Endothelial cell (in vitro differentiated cells): ENCODE measurements at regions not wholly inside any gene's neighbourhood (a gene's known extent, or its start where the extent isn't known, plus 50 kb on each side); places are given as distances from the start of the nearest gene placed in this dataset.
"Not testable (repeated sequence)": the region's sequence is repeated elsewhere in the genome, so short reads cannot be mapped to it uniquely, and the experiment has no call there.

Experiments
- DNase-seq: peaks from one replicate; pipeline ENCODE4 v3.0.0; 2021; ENCODE audit warnings: low spot score
- H3K27ac Mint-ChIP-seq: one replicate; pipeline ENCODE4 v1.8.0; 2021; ENCODE audit warnings: mixed read lengths, inconsistent platforms; ENCODE audit not compliant: unreplicated experiment
- H3K27me3 Mint-ChIP-seq: one replicate; pipeline ENCODE4 v1.8.0; 2021; ENCODE audit warnings: mild to moderate bottlenecking, moderate library complexity, mixed read lengths, inconsistent platforms; ENCODE audit not compliant: unreplicated experiment
- H3K36me3 Mint-ChIP-seq: one replicate; pipeline ENCODE4 v1.8.0; 2021; ENCODE audit warnings: mild to moderate bottlenecking, low read depth, mixed read lengths, inconsistent platforms; ENCODE audit not compliant: unreplicated experiment
- H3K4me1 Mint-ChIP-seq: one replicate; pipeline ENCODE4 v1.8.0; 2021; ENCODE audit warnings: mild to moderate bottlenecking, mixed read lengths, inconsistent platforms; ENCODE audit not compliant: unreplicated experiment
- H3K4me3 Mint-ChIP-seq: one replicate; pipeline ENCODE4 v1.8.0; 2021; ENCODE audit warnings: mild to moderate bottlenecking, mixed read lengths, inconsistent platforms; ENCODE audit not compliant: unreplicated experiment
- H3K9me3 Mint-ChIP-seq: one replicate; pipeline ENCODE4 v1.8.0; 2021; ENCODE audit warnings: mixed read lengths, inconsistent platforms; ENCODE audit not compliant: unreplicated experiment
- TF ChIP-seq, protein P1 (sequence below): fragments of 200-600 bp; sonication (generic); IDR thresholded peaks from one replicate; pipeline ENCODE4 v1.5.0; 2021; ENCODE audit warnings: antibody characterized with exemption; ENCODE audit not compliant: unreplicated experiment

DNA sequence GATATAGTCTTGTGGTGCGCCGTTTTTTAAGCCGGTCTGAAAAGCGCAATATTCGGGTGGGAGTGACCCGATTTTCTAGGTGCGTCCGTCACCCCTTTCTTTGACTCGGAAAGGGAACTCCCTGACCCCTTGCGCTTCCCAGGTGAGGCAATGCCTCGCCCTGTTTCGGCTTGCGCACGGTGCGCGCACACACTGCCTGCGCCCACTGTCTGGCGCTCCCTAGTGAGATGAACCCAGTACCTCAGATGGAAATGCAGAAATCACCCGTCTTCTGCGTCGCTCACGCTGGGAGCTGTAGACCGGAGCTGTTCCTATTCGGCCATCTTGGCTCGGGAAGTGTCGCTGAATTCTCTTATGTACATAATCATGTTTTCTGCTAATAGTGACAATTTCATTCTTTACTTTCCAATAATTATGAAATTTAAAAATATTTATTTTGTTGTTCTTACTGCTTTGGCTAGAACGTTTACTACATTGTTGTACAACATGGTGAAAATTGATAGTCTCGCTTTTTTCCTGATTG is 61.2 kb upstream of the MINDY3 start:
- H3K9me3 Mint-ChIP-seq, H3K36me3 Mint-ChIP-seq, H3K4me1 Mint-ChIP-seq, H3K27ac Mint-ChIP-seq, DNase-seq, H3K27me3 Mint-ChIP-seq, H3K4me3 Mint-ChIP-seq: not testable (repeated sequence)

DNA sequence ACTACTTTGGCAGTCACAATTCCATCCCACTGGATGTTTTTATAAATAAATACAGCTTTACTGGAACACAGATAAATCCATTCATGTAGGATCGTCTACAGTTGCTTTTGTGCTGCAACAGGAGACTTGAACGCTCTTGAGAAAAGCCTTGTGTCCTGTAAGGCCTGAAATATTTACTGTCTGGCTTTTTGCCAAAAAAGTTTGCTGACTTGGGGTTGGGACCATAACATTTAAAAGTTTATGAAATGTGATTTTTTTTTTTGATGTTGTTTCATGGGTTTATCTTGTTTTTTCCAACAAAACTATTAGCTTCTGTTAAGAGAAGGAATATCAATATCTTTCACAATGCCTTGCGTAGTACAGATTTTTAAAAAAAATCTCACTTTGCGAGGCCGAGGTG is 71.1 kb upstream of the MINDY3 start:
- DNase-seq = no peak
- peaks cover 4% of the 10 kb centered on the region for H3K27me3 Mint-ChIP-seq
- TF ChIP-seq, protein P1, sequence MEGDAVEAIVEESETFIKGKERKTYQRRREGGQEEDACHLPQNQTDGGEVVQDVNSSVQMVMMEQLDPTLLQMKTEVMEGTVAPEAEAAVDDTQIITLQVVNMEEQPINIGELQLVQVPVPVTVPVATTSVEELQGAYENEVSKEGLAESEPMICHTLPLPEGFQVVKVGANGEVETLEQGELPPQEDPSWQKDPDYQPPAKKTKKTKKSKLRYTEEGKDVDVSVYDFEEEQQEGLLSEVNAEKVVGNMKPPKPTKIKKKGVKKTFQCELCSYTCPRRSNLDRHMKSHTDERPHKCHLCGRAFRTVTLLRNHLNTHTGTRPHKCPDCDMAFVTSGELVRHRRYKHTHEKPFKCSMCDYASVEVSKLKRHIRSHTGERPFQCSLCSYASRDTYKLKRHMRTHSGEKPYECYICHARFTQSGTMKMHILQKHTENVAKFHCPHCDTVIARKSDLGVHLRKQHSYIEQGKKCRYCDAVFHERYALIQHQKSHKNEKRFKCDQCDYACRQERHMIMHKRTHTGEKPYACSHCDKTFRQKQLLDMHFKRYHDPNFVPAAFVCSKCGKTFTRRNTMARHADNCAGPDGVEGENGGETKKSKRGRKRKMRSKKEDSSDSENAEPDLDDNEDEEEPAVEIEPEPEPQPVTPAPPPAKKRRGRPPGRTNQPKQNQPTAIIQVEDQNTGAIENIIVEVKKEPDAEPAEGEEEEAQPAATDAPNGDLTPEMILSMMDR = no peak
- no peaks in the 10 kb centered on the region for H3K36me3 Mint-ChIP-seq
- H3K4me3 Mint-ChIP-seq = no peak overlapping the region
- no peak overlapping the region for H3K27ac Mint-ChIP-seq
- no peaks in the 10 kb centered on the region for H3K4me1 Mint-ChIP-seq
- H3K9me3 Mint-ChIP-seq = no peaks in the 10 kb centered on the region

DNA sequence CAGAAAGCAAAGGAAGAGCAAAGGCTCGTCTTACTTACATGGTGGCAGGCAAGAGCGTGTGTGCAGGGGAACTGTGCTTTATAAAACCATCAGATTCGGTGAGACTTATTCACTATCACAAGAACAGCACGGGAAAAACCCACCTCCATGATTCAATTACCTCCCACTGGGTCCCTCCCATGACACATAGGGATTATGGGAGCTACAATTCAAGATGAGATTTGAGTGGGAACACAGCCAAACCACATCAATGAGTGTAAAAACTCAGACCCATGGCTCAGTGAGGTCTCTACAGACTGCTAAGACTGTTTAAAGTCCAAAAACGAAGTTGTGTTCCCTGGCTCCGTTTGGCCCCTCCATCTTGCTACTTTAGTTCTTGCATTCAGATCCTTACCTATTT is 79.2 kb upstream of the MINDY3 start:
- not testable (repeated sequence) for H3K4me1 Mint-ChIP-seq, H3K36me3 Mint-ChIP-seq, H3K4me3 Mint-ChIP-seq, H3K27ac Mint-ChIP-seq, H3K27me3 Mint-ChIP-seq, H3K9me3 Mint-ChIP-seq, DNase-seq

DNA sequence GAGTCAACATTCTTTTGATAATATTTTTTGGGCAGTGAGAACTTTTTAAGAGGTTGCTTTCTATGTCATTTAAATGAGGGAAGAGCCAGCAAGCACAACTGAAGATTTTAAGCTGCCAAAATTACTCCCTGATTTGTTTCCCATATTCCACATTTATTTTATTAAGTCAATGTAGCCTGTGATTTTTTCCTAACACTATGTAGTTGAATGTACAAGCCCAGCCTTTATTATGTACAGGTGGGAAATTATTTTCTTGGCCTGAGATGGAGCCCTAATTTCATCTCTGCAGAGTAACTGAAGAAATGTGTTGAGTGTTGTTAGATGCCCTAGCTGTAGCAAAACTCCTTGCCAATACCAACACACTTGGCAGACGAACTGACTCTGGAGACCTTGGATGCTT is 83.1 kb upstream of the MINDY3 start:
- no peaks in the 10 kb centered on the region for H3K27me3 Mint-ChIP-seq
- TF ChIP-seq, protein P1 = no peak
- H3K27ac Mint-ChIP-seq = no peak overlapping the region
- no peaks in the 10 kb centered on the region for H3K4me1 Mint-ChIP-seq
- no peak overlapping the region for H3K4me3 Mint-ChIP-seq
- DNase-seq = no peak
- H3K36me3 Mint-ChIP-seq = no peaks in the 10 kb centered on the region
- H3K9me3 Mint-ChIP-seq = no peaks in the 10 kb centered on the region

DNA sequence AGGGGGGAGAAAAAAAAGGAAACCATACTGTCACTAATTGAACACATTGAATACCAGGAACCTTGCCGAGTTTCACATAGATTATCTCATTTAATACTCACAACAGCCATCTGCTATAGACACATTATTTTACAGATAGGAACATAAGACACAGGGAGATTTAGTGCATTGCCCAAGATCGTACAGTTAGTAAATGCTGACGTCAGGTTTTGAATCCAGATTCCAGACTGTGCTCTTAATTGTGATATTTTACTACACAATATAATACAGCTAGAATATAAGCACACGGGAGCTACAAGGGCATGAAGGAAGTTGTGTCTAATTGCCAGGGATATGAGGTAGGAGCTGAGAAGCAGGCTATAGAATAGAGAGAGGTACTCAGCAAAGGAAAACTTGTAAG is 93.9 kb upstream of the MINDY3 start:
- Mint-ChIP-seq H3K9me3 (no peaks in the 10 kb centered on the region), H3K4me3 (no peak overlapping the region), H3K27ac (no peak overlapping the region), H3K27me3 (no peaks in the 10 kb centered on the region), H3K36me3 (no peaks in the 10 kb centered on the region), H3K4me1 (no peaks in the 10 kb centered on the region)
- DNase-seq = no peak
- TF ChIP-seq, protein P1 = no peak

DNA sequence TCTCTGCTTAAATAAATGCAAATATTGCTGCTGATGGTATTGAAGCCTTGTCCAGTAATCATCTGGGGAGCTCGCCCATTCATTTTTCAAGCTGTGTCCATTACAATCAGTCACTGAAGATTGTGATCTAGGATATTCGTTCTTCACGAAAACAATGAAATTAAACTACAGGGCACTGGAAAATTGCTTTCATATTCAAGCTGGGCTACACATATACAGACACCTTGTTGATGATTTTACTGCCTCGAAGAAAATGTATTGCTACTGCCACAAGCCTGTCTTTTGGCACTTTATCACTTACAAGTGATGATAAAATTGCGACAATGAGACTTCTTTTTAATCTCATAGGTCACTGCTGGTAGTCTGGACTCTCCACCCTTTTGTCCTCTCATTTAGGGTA is 100.0 kb upstream of the MINDY3 start:
- Mint-ChIP-seq H3K4me1 (no peaks in the 10 kb centered on the region), H3K36me3 (no peaks in the 10 kb centered on the region), H3K27me3 (peaks cover 1% of the 10 kb centered on the region), H3K27ac (no peak overlapping the region), H3K9me3 (no peaks in the 10 kb centered on the region), H3K4me3 (no peak overlapping the region)
- no peak for DNase-seq
- TF ChIP-seq, protein P1 = no peak

DNA sequence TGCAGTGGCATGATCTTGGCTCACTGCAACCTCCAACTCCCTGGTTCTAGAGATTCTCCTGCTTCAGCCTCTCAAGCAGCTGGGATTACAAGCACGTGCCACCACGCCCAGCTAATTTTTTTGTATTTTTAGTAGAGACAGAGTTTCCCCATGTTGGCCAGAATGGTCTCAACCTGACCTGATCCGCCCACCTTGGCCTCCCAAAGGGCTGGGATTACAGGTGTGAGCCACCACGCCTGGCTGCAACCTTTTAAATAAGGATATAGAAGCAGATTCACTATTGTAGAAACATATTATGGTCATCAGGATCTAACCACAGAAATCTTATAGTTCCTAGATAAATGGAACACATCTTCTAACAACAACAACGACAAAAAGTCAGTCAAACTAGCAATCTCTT is 112.4 kb upstream of the MINDY3 start:
- not testable (repeated sequence) for H3K4me3 Mint-ChIP-seq, H3K27ac Mint-ChIP-seq, H3K27me3 Mint-ChIP-seq, H3K4me1 Mint-ChIP-seq, H3K36me3 Mint-ChIP-seq, DNase-seq, H3K9me3 Mint-ChIP-seq
